ENCODE measurements at regions not wholly inside any gene's neighbourhood (a gene's known extent, or its start where the extent isn't known, plus 50 kb on each side); places are given as distances from the start of the nearest gene placed in this dataset.

DNA sequence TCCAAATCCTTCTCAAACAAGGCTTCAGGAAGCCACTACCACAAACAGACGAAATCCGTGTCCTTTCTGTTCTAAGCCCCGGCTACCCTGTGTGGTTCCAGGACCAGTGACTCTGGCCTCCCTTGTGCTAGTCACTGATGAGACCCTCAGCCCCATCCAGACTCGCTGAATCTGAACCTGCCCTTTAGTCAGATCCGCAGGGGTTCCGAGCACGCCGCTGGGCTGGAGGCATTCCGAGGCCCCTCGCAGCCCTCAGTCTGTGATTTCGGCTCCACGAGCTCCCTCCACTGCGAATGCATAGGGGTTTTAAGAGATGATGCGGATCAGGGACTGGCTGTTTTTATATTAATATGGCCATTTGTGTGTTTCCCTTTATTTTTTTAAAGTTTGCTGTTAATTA is 292.7 kb downstream of the IRF8 start:
- TF ChIP-seq, protein P1, sequence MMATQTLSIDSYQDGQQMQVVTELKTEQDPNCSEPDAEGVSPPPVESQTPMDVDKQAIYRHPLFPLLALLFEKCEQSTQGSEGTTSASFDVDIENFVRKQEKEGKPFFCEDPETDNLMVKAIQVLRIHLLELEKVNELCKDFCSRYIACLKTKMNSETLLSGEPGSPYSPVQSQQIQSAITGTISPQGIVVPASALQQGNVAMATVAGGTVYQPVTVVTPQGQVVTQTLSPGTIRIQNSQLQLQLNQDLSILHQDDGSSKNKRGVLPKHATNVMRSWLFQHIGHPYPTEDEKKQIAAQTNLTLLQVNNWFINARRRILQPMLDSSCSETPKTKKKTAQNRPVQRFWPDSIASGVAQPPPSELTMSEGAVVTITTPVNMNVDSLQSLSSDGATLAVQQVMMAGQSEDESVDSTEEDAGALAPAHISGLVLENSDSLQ (IDR thresholded peaks at IDR 0.05): no peak
- TF ChIP-seq SP1 (IDR thresholded peaks at IDR 0.05): no peak
- TF ChIP-seq NFRKB (IDR thresholded peaks at IDR 0.05): no peak
- TF ChIP-seq FOXA1 (IDR thresholded peaks at IDR 0.05): no peak
- no peak for TF ChIP-seq BHLHE40 (IDR thresholded peaks at IDR 0.05; ENCODE audit: borderline replicate concordance)
- no peak for TF ChIP-seq FOXK2 (IDR thresholded peaks at IDR 0.05)
